ENCODE measurements at regions not wholly inside any gene's neighbourhood (a gene's known extent, or its start where the extent isn't known, plus 50 kb on each side); places are given as distances from the start of the nearest gene placed in this dataset.

GRCh38 chr7:131654249-131654558 lies 97.8 kb upstream of the PODXL start (continued):
- TF ChIP-seq ZNF639 (CRISPR knock-in tag; conservative IDR thresholded peaks at IDR 0.05 in 1 of 2, IDR thresholded peaks at IDR 0.05 in 1 of 2) (no peak), MGA (IDR thresholded peaks at IDR 0.05) (no peak), MECOM (CRISPR knock-in tag; IDR thresholded peaks at IDR 0.05) (no peak), HBP1 (CRISPR knock-in tag; IDR thresholded peaks at IDR 0.05) (0 out of 2 replicates have a peak, but pooled peaks have one; percentile 24), USF2 (CRISPR knock-in tag; IDR thresholded peaks at IDR 0.05) (no peak), ZNF175 (CRISPR knock-in tag; IDR thresholded peaks at IDR 0.05; ENCODE audit: low read depth) (no peak), SRF (CRISPR knock-in tag; IDR thresholded peaks at IDR 0.05) (no peak), ZNF444 (CRISPR knock-in tag; IDR thresholded peaks at IDR 0.05) (no peak), HMG20B (CRISPR knock-in tag; IDR thresholded peaks at IDR 0.05) (no peak), SMARCA5 (IDR thresholded peaks at IDR 0.05) (peak; percentile 42; the same call in 1 of the 2 replicates)
